ENCODE measurements at regions not wholly inside any gene's neighbourhood (a gene's known extent, or its start where the extent isn't known, plus 50 kb on each side); places are given as distances from the start of the nearest gene placed in this dataset.
"Not testable (repeated sequence)": the region's sequence is repeated elsewhere in the genome, so short reads cannot be mapped to it uniquely, and the experiment has no call there.

- not testable (repeated sequence) for TF ChIP-seq CREB5 (CRISPR knock-in tag; IDR thresholded peaks at IDR 0.05; ENCODE audit: low read depth); RARB (CRISPR knock-in tag; IDR thresholded peaks at IDR 0.05); PPARA (CRISPR knock-in tag; IDR thresholded peaks at IDR 0.05; ENCODE audit: borderline replicate concordance); PATZ1 (CRISPR knock-in tag; IDR thresholded peaks at IDR 0.05; ENCODE audit: borderline replicate concordance); ZFP3 (CRISPR knock-in tag; IDR thresholded peaks at IDR 0.05); SNAI2 (CRISPR knock-in tag; IDR thresholded peaks at IDR 0.05); TCF4 (CRISPR knock-in tag; IDR thresholded peaks at IDR 0.05; ENCODE audit: borderline replicate concordance); ZNF8 (CRISPR knock-in tag; IDR thresholded peaks at IDR 0.05); TOX (CRISPR knock-in tag; IDR thresholded peaks at IDR 0.05; ENCODE audit: borderline replicate concordance)
Measured at GRCh38 chr16:88186889-88187870, 195.6 kb upstream of the ZNF469 start.
